Thyroid gland (tissue), 4 donors: ENCODE measurements at regions not wholly inside any gene's neighbourhood (a gene's known extent, or its start where the extent isn't known, plus 50 kb on each side); places are given as distances from the start of the nearest gene placed in this dataset.

Source experiments
- CTCF ChIP-seq, 6 experiments: fragments of 200-600 bp in 3 of 6; fragments of 450-650 bp in 3 of 6; sonication (generic) in 3 of 6; IDR thresholded peaks; one replicate each; pipeline ENCODE4 v1.5.1; 2016 to 2019; ENCODE audit warnings: antibody characterized with exemption in 6 of 6, mild to moderate bottlenecking in 2 of 6, inconsistent platforms in 1 of 6, moderate library complexity in 1 of 6
- POLR2A ChIP-seq, 2 donors: fragments of 450-650 bp; IDR thresholded peaks; one replicate each; pipeline ENCODE4 v1.6.1; 2017; ENCODE audit warnings: antibody characterized with exemption in 2 of 2, mild to moderate bottlenecking in 2 of 2, moderate library complexity in 1 of 2

DNA sequence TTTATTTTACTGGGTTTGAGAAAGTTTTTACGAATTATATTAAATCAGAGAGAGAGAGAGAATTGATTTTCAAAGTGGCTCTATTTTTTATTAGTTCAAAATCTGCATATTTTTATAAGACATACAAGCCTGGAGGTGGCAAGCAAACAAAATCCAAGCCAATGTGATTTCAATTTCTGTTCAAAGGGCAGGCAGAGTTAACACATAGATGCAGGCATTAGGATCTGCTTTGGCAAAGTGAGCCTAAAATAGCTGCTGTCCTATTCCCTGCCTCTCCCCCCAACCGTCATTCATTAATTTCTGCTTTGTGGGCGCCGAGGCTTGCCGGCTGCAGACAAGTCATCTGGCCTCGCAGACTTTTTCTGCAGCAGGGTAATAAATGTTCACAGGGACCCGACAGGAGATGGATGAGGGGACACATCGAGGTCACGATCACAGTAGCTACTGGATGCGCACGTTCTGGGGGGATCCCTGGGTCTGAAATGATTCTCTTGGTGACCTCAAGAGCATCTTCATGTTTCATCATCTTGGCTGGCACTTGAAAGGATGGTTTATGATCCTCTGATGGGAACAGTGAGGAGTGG is 123.9 kb upstream of the SLC6A11 start:
- TF ChIP-seq CTCF (IDR thresholded peaks at IDR 0.05), result no peak
- no peak for TF ChIP-seq POLR2A (IDR thresholded peaks at IDR 0.05)
